ENCODE measurements at regions not wholly inside any gene's neighbourhood (a gene's known extent, or its start where the extent isn't known, plus 50 kb on each side); places are given as distances from the start of the nearest gene placed in this dataset.

GRCh38 chr16:73415286-73415685 is 367.4 kb upstream of the ZFHX3 start:
- no peaks in the 10 kb centered on the region for H3K9me3 ChIP-seq
- no peak overlapping the region for H3K4me3 ChIP-seq
- DNase-seq (ENCODE audit: low spot score): no peak
- H3K27me3 ChIP-seq: no peaks in the 10 kb centered on the region
- H3K36me3 ChIP-seq: no peaks in the 10 kb centered on the region
- H3K27ac ChIP-seq: no peak overlapping the region
- no peaks in the 10 kb centered on the region for H3K4me1 ChIP-seq
- no peak for TF ChIP-seq CTCF (IDR thresholded peaks at IDR 0.05)

GRCh38 chr16:73414638-73415037 is 366.7 kb upstream of the ZFHX3 start:
- Histone ChIP-seq H3K36me3 (no peaks in the 10 kb centered on the region), H3K4me1 (no peaks in the 10 kb centered on the region), H3K4me3 (no peak overlapping the region), H3K27ac (no peak overlapping the region), H3K9me3 (no peaks in the 10 kb centered on the region), H3K27me3 (no peaks in the 10 kb centered on the region)
- no peak for TF ChIP-seq CTCF (IDR thresholded peaks at IDR 0.05)
- DNase-seq (ENCODE audit: low spot score): no peak

GRCh38 chr16:73413830-73414190 is 365.9 kb upstream of the ZFHX3 start:
- no peak for TF ChIP-seq CTCF (IDR thresholded peaks at IDR 0.05)
- no peaks in the 10 kb centered on the region for H3K27me3 ChIP-seq
- H3K4me3 ChIP-seq: no peak overlapping the region
- no peaks in the 10 kb centered on the region for H3K4me1 ChIP-seq
- H3K27ac ChIP-seq: no peak overlapping the region
- H3K36me3 ChIP-seq: no peaks in the 10 kb centered on the region
- no peak for DNase-seq (ENCODE audit: low spot score)
- H3K9me3 ChIP-seq: no peaks in the 10 kb centered on the region

- Histone ChIP-seq H3K9me3 (no peaks in the 10 kb centered on the region), H3K27me3 (no peaks in the 10 kb centered on the region), H3K36me3 (no peaks in the 10 kb centered on the region), H3K4me1 (no peaks in the 10 kb centered on the region), H3K4me3 (no peak overlapping the region), H3K27ac (no peak overlapping the region)
- no peak for DNase-seq (ENCODE audit: low spot score)
- TF ChIP-seq CTCF (IDR thresholded peaks at IDR 0.05): no peak
Observed at GRCh38 chr16:73413091-73413829, 365.3 kb upstream of the ZFHX3 start.

GRCh38 chr16:73412416-73412815 is 364.5 kb upstream of the ZFHX3 start:
- Histone ChIP-seq H3K36me3 (no peaks in the 10 kb centered on the region), H3K4me1 (no peaks in the 10 kb centered on the region), H3K9me3 (no peaks in the 10 kb centered on the region), H3K4me3 (no peak overlapping the region), H3K27ac (no peak overlapping the region), H3K27me3 (no peaks in the 10 kb centered on the region)
- no peak for DNase-seq (ENCODE audit: low spot score)
- TF ChIP-seq CTCF (IDR thresholded peaks at IDR 0.05): no peak

GRCh38 chr16:73408716-73409115 is 360.8 kb upstream of the ZFHX3 start:
- no peak for DNase-seq (ENCODE audit: low spot score)
- Histone ChIP-seq H3K27ac (no peak overlapping the region), H3K4me3 (no peak overlapping the region), H3K36me3 (no peaks in the 10 kb centered on the region), H3K4me1 (no peaks in the 10 kb centered on the region), H3K9me3 (no peaks in the 10 kb centered on the region), H3K27me3 (no peaks in the 10 kb centered on the region)
- no peak for TF ChIP-seq CTCF (IDR thresholded peaks at IDR 0.05)
